ENCODE measurements at regions not wholly inside any gene's neighbourhood (a gene's known extent, or its start where the extent isn't known, plus 50 kb on each side); places are given as distances from the start of the nearest gene placed in this dataset.

- DNase-seq (ENCODE audit: low read depth, low spot score), result no peak
- TF ChIP-seq CTCF (IDR thresholded peaks at IDR 0.05; ENCODE audit: insufficient read depth, low read length, missing control alignments), result no peak
- ChIA-PET POLR2A (no interaction called here), CTCF (no interaction called here)
- H3K4me3 ChIP-seq (ENCODE audit: low read depth, low read length), result no peak overlapping the region
Measured at GRCh38 chr12:128178966-128179365, 88.0 kb upstream of the TMEM132C start.

- ChIA-PET POLR2A (no interaction called here), CTCF (no interaction called here)
- H3K4me3 ChIP-seq (ENCODE audit: low read depth, low read length), result no peak overlapping the region
- no peak for DNase-seq (ENCODE audit: low read depth, low spot score)
- TF ChIP-seq CTCF (IDR thresholded peaks at IDR 0.05; ENCODE audit: insufficient read depth, low read length, missing control alignments), result no peak
Measured at GRCh38 chr12:128180166-128180565, 86.8 kb upstream of the TMEM132C start.

- CTCF ChIA-PET, result no interaction called here
- POLR2A ChIA-PET, result no interaction called here
- DNase-seq (ENCODE audit: low read depth, low spot score), result no peak
- H3K4me3 ChIP-seq (ENCODE audit: low read depth, low read length), result no peak overlapping the region
- no peak for TF ChIP-seq CTCF (IDR thresholded peaks at IDR 0.05; ENCODE audit: insufficient read depth, low read length, missing control alignments)
Measured at GRCh38 chr12:128190052-128190451, 76.9 kb upstream of the TMEM132C start.

- no peak for DNase-seq (ENCODE audit: low read depth, low spot score)
- no peak overlapping the region for H3K4me3 ChIP-seq (ENCODE audit: low read depth, low read length)
- no peak for TF ChIP-seq CTCF (IDR thresholded peaks at IDR 0.05; ENCODE audit: insufficient read depth, low read length, missing control alignments)
- ChIA-PET CTCF (no interaction called here), POLR2A (no interaction called here)
Measured at GRCh38 chr12:128190614-128191013, 76.4 kb upstream of the TMEM132C start.

GRCh38 chr12:128191380-128191779 lies 75.6 kb upstream of the TMEM132C start:
- no peak for TF ChIP-seq CTCF (IDR thresholded peaks at IDR 0.05; ENCODE audit: insufficient read depth, low read length, missing control alignments)
- CTCF ChIA-PET, result no interaction called here

GRCh38 chr12:128204711-128205110 lies 62.3 kb upstream of the TMEM132C start:
- no peak overlapping the region for H3K4me3 ChIP-seq (ENCODE audit: low read depth, low read length)
- DNase-seq (ENCODE audit: low read depth, low spot score), result no peak
- TF ChIP-seq CTCF (IDR thresholded peaks at IDR 0.05; ENCODE audit: insufficient read depth, low read length, missing control alignments), result no peak
- ChIA-PET CTCF (no interaction called here), POLR2A (no interaction called here)

More at GRCh38 chr12:128191380-128191779, 75.6 kb upstream of the TMEM132C start:
- H3K4me3 ChIP-seq (ENCODE audit: low read depth, low read length), result no peak overlapping the region
- POLR2A ChIA-PET, result no interaction called here
- no peak for DNase-seq (ENCODE audit: low read depth, low spot score)
